GM10248 (cell line): ENCODE measurements at regions not wholly inside any gene's neighbourhood (a gene's known extent, or its start where the extent isn't known, plus 50 kb on each side); places are given as distances from the start of the nearest gene placed in this dataset.

Experiments
- CTCF ChIA-PET: fragments of 300-600 bp; sonication (Branson Sonifier 250); formaldehyde crosslinking; extraction: SDS; loops from one replicate; lab custom pipeline; 2021; ENCODE audit warnings: antibody characterized with exemption; lab: Yijun Ruan, JAX
- POLR2A ChIA-PET: fragments of 350-650 bp; sonication (Branson Sonifier 250); formaldehyde crosslinking; extraction: SDS; loops from one replicate; lab custom pipeline; 2020; ENCODE audit warnings: antibody characterized with exemption; lab: Yijun Ruan, JAX
- DNase-seq: peaks from one replicate; pipeline ENCODE4 v3.0.0; 2012; ENCODE audit errors: extremely low spot score
- TF ChIP-seq, protein P1 (sequence below): IDR thresholded peaks from 2 replicates; pipeline ENCODE4 v1.5.1; 2012; ENCODE audit warnings: mild to moderate bottlenecking, low read depth; ENCODE audit errors: extremely low read depth, missing control alignments, control extremely low read depth

DNA sequence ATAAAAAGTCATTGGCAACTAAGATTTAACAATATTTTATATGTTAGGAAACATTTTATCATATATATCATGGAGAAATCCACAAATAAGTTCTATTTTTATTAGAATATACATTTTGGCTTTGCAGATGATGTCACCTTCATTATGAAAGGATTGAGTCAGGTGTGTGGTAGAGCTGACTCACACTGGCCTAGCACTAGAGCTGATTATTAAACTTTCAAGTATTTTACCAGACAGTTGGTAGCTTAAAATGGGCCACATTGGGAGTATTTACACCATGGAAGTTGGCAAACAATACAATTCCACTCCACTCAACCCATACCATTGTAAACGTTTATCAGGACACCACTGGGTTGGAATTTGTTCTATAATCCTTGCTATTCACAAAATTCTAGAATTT is 1036.6 kb downstream of the TRHDE start:
- TF ChIP-seq, protein P1, sequence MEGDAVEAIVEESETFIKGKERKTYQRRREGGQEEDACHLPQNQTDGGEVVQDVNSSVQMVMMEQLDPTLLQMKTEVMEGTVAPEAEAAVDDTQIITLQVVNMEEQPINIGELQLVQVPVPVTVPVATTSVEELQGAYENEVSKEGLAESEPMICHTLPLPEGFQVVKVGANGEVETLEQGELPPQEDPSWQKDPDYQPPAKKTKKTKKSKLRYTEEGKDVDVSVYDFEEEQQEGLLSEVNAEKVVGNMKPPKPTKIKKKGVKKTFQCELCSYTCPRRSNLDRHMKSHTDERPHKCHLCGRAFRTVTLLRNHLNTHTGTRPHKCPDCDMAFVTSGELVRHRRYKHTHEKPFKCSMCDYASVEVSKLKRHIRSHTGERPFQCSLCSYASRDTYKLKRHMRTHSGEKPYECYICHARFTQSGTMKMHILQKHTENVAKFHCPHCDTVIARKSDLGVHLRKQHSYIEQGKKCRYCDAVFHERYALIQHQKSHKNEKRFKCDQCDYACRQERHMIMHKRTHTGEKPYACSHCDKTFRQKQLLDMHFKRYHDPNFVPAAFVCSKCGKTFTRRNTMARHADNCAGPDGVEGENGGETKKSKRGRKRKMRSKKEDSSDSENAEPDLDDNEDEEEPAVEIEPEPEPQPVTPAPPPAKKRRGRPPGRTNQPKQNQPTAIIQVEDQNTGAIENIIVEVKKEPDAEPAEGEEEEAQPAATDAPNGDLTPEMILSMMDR = no peak
- DNase-seq = no peak
- ChIA-PET CTCF (interaction anchor here (1.3 kb wide), 1 partner anchor 14 kb away, joined by 4 read pairs; no protein-coding TSS in a partner anchor), POLR2A (no interaction called here)

DNA sequence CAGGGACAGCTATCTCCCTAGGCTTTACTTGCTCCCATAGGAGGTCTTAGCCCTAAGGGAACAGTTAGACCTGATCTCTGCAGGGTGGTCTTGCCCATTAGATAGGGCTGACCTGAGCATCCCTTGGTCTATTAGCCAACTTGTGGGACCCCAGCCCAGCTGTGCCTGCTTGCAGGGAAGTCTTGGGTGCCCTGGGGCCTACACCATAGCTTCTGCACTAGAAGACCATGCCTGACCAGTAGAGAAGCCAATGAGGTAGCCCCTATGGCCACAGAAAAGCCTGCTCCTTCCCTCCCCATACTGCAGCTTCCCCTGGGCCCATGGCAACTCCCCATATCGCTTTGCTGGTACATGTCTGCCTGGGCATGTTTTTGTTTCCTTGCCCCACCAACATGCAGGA is 1049.1 kb downstream of the TRHDE start:
- TF ChIP-seq, protein P1 = no peak
- DNase-seq = no peak
- ChIA-PET POLR2A (no interaction called here), CTCF (interaction anchor here (1.8 kb wide), 1 partner anchor 13 kb away, joined by 4 read pairs; no protein-coding TSS in a partner anchor)

DNA sequence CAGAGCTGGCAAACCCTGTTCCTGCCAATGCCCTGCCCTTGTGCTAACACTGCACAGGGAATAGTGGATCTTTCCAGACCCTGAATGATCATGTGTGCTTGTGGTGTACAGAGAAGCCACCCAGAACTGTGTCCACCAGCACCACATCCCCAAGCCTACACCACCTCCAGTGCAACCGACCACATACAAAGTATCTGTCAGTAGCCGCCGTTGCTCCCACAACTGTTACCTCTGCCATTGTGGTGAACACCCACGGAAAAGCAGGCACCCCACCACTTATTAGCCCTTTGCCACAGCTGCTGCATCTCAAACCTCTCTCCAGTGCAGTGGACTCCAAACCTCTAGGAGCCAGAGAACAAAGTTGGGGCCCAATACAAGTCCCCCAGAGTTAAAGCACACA is 1049.6 kb downstream of the TRHDE start:
- no peak for DNase-seq
- CTCF ChIA-PET = interaction anchor here (1.8 kb wide), 1 partner anchor 13 kb away, joined by 4 read pairs; no protein-coding TSS in a partner anchor

DNA sequence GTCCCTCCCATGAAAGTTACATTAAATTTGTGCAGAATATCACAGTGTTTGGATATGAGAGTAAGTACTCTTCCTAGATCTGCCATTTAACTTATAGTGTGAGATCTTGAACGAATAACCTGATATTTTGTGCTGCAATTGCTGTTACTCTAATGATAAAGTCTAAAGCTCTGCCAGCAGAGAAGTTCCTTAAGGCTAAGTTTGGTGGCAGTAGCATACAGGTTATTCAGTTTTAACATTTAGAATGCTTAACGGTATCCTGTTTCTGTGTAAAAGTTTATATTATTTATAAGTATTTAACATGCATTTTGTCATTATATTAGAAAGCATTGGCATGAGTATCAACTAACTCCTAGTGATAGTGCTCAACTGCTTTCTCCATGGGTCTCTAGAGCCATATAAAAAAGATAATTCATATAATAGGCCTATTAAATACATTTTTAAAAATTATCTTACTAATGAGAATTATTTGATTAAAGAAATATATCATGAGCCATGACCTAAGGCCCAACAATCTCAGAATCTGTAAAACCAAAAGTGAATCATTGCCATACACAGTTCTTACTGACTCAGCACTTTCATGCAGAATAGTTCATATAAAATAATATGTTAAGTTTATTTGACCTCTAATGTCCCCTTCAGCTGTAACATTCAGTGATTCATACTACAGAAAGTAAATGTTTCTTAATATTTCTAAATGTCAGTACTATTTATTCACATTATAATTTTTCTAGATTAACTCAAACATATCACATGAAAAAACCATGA is 1058.6 kb downstream of the TRHDE start:
- TF ChIP-seq, protein P1 = no peak
- ChIA-PET POLR2A (no interaction called here), CTCF (no interaction called here)
- no peak for DNase-seq

More for the DNA sequence above, 1049.6 kb downstream of the TRHDE start:
- POLR2A ChIA-PET = no interaction called here
- TF ChIP-seq, protein P1 = no peak

DNA sequence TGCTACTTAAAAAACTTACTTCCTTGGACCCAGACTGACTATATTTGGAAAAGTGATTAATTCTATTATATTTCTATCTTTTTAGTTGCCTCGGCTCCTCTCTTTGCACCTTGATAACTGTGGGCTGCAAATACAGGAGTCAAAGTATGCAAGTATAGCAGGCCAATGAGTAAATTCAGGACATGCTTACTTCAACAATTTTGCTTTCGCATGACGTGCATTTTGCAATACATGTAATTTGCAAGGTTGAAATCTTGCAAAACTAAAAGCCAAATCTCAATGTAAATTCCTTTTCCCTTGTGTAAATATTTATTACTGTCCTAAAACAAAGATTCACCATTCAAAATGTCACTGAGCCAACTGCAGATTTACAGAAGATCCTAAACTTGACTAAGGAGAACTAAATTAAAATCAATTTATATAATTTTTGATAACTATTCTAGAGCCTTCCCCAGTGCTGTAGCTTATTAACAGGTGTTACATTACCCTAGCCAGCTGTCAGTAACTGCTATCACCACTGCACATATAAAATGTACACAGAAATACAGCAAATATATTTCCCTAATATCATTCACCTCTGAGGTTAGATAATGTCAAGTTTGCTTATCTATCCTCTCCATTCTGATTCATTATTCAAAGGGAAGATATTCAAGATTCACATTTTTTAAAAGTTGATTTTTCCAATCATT is 1069.5 kb downstream of the TRHDE start:
- TF ChIP-seq, protein P1 = no peak
- POLR2A ChIA-PET = no interaction called here
- CTCF ChIA-PET = no interaction called here
- DNase-seq = no peak

DNA sequence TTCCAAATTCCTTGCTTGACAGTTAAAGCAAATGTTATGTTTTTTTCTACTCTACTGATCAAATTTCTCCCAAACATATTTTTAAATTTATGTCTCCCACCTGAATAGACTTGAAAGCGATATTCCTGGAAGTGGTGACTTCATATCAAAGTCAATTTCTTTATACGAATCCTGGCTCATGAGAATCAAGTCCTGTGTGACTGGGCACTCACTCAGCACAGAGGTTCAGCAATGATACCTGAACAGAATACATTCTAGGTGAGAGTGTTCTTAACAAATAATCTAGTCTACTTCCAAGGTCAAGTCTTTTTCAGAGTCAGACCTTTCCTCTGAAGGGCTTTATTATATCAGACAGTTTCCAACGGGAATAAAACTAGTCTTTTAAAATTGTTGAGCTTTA is 1070.6 kb downstream of the TRHDE start:
- TF ChIP-seq, protein P1 = no peak
- ChIA-PET POLR2A (no interaction called here), CTCF (no interaction called here)
- no peak for DNase-seq
